GM12891 (cell line): ENCODE measurements at regions not wholly inside any gene's neighbourhood (a gene's known extent, or its start where the extent isn't known, plus 50 kb on each side); places are given as distances from the start of the nearest gene placed in this dataset.

ENCODE experiments used
- PAX5 ChIP-seq: IDR thresholded peaks from 2 replicates; pipeline ENCODE4 v1.6.1; 2011; ENCODE audit warnings: low read length, moderate library complexity, mild to moderate bottlenecking; ENCODE audit not compliant: insufficient read depth, severe bottlenecking
- POLR2A ChIP-seq: IDR thresholded peaks from 2 replicates; pipeline ENCODE4 v1.6.1; 2011; ENCODE audit warnings: low read depth, low read length, control low read depth
- POLR2AphosphoS5 ChIP-seq: IDR thresholded peaks from 2 replicates; pipeline ENCODE4 v1.6.1; 2011; ENCODE audit warnings: low read depth, low read length, control low read depth
- SPI1 ChIP-seq: IDR thresholded peaks from 2 replicates; pipeline ENCODE4 v1.6.1; 2011; ENCODE audit warnings: low read depth, low read length, control low read depth

- no peak for TF ChIP-seq POLR2AphosphoS5
- TF ChIP-seq POLR2A: no peak
- no peak for TF ChIP-seq PAX5
- no peak for TF ChIP-seq SPI1
Measured at GRCh38 chr9:113660196-113660595, 196.7 kb downstream of the RGS3 start.
